Osteocyte (in vitro differentiated cells): ENCODE measurements at regions not wholly inside any gene's neighbourhood (a gene's known extent, or its start where the extent isn't known, plus 50 kb on each side); places are given as distances from the start of the nearest gene placed in this dataset.

Experiments used
- DNase-seq: peaks from one replicate; pipeline ENCODE4 v3.0.0; 2021; ENCODE audit warnings: mixed read lengths; ENCODE audit not compliant: unreplicated experiment; ENCODE audit errors: extremely low spot score
- H3K27ac Mint-ChIP-seq: one replicate; pipeline ENCODE4 v1.8.0; 2021; ENCODE audit warnings: mild to moderate bottlenecking, mixed read lengths; ENCODE audit not compliant: unreplicated experiment
- H3K27me3 Mint-ChIP-seq: one replicate; pipeline ENCODE4 v1.8.0; 2021; ENCODE audit warnings: mixed read lengths; ENCODE audit not compliant: unreplicated experiment
- H3K36me3 Mint-ChIP-seq: one replicate; pipeline ENCODE4 v1.8.0; 2021; ENCODE audit warnings: mixed read lengths; ENCODE audit not compliant: unreplicated experiment
- H3K4me1 Mint-ChIP-seq: one replicate; pipeline ENCODE4 v1.8.0; 2021; ENCODE audit warnings: mixed read lengths; ENCODE audit not compliant: unreplicated experiment
- H3K4me3 Mint-ChIP-seq: one replicate; pipeline ENCODE4 v1.8.0; 2021; ENCODE audit warnings: mild to moderate bottlenecking, moderate library complexity, mixed read lengths; ENCODE audit not compliant: unreplicated experiment
- H3K9me3 Mint-ChIP-seq: one replicate; pipeline ENCODE4 v1.8.0; 2021; ENCODE audit warnings: mixed read lengths; ENCODE audit not compliant: unreplicated experiment
- TF ChIP-seq, protein P1 (sequence below): fragments of 200-600 bp; sonication (generic); IDR thresholded peaks from 2 replicates; pipeline ENCODE4 v1.5.0; 2021; ENCODE audit warnings: antibody characterized with exemption, mild to moderate bottlenecking, moderate library complexity

- Mint-ChIP-seq H3K27ac (no peak overlapping the region), H3K36me3 (no peaks in the 10 kb centered on the region), H3K4me1 (peaks cover 1% of the 10 kb centered on the region), H3K4me3 (no peak overlapping the region), H3K9me3 (no peaks in the 10 kb centered on the region), H3K27me3 (peaks cover 18% of the 10 kb centered on the region)
- TF ChIP-seq, protein P1, sequence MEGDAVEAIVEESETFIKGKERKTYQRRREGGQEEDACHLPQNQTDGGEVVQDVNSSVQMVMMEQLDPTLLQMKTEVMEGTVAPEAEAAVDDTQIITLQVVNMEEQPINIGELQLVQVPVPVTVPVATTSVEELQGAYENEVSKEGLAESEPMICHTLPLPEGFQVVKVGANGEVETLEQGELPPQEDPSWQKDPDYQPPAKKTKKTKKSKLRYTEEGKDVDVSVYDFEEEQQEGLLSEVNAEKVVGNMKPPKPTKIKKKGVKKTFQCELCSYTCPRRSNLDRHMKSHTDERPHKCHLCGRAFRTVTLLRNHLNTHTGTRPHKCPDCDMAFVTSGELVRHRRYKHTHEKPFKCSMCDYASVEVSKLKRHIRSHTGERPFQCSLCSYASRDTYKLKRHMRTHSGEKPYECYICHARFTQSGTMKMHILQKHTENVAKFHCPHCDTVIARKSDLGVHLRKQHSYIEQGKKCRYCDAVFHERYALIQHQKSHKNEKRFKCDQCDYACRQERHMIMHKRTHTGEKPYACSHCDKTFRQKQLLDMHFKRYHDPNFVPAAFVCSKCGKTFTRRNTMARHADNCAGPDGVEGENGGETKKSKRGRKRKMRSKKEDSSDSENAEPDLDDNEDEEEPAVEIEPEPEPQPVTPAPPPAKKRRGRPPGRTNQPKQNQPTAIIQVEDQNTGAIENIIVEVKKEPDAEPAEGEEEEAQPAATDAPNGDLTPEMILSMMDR, result no peak
- DNase-seq, result no peak
Observed at GRCh38 chr20:59400708-59401107, 100.3 kb downstream of the EDN3 start.

GRCh38 chr20:59402681-59403080, 102.3 kb downstream of the EDN3 start:
- TF ChIP-seq, protein P1, result no peak
- H3K27ac Mint-ChIP-seq, result no peak overlapping the region
- H3K4me3 Mint-ChIP-seq, result no peak overlapping the region
- H3K27me3 Mint-ChIP-seq, result peaks cover 36% of the 10 kb centered on the region
- H3K9me3 Mint-ChIP-seq, result no peaks in the 10 kb centered on the region
- no peaks in the 10 kb centered on the region for H3K36me3 Mint-ChIP-seq
- DNase-seq, result no peak
- peaks cover 1% of the 10 kb centered on the region for H3K4me1 Mint-ChIP-seq

DNA sequence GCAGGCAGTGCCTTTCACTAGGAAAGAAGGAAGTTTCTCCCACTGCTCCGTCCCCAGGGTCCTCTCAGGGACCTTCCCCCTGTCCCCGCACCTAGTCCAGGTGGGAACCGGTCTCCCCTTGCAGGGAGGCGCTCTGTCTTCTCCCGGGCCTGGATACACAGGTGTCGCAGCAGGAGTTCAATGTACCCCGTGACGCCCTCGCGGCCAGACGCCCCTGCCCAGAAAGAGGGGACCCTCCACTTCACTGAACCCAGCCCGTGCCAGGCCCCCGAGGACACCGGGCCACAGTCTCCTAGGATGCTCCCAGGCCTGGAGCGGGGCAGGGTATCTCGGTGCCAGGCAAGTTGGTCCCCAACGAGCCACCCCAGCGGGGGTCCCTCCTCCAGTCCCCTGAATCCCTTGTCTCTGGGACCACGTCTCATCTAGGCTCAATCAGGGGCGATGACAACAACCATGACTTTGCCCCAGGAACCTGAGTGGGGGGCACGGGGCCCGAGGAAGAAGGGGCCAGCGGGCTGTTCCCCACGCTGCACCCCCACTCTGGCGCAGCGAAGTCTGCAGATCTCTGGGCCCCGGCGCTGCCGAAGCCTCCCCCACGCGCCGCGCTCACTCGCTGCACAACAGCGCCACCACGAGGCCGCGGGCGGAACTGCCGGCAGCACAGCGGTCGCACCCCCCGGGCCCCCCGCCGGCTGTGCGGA, 103.0 kb downstream of the EDN3 start:
- H3K27ac Mint-ChIP-seq, result no peak overlapping the region
- TF ChIP-seq, protein P1, result peak; percentile 93
- no peaks in the 10 kb centered on the region for H3K36me3 Mint-ChIP-seq
- peaks cover 41% of the 10 kb centered on the region for H3K27me3 Mint-ChIP-seq
- peaks cover 1% of the 10 kb centered on the region for H3K4me1 Mint-ChIP-seq
- no peak overlapping the region for H3K4me3 Mint-ChIP-seq
- H3K9me3 Mint-ChIP-seq, result no peaks in the 10 kb centered on the region
- DNase-seq, result no peak

- Mint-ChIP-seq H3K36me3 (no peaks in the 10 kb centered on the region), H3K27me3 (peaks cover 44% of the 10 kb centered on the region), H3K9me3 (no peaks in the 10 kb centered on the region), H3K4me1 (peaks cover 1% of the 10 kb centered on the region), H3K27ac (no peak overlapping the region), H3K4me3 (no peak overlapping the region)
- TF ChIP-seq, protein P1, result no peak
- DNase-seq, result no peak
Observed at GRCh38 chr20:59403962-59404314, 103.5 kb downstream of the EDN3 start.

DNA sequence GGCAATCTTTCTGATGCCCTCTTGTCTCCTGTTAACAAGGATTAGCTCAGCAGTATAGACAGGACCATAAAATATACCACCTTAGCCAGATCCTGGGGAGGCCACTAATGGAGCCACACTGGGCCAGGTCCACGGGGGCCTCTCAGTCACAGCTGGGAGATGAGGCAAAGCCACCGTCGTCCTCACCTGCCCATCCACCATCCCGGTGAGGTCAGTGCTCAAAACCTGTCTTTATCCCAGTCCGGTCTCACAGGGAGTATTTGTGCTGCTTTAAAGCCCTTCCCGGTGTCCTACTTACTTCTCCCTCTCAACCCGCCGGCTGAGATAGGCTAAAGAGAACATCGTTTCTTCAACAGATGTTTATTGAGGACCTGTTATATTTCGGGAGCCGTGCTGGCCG, 104.3 kb downstream of the EDN3 start:
- H3K27ac Mint-ChIP-seq, result no peak overlapping the region
- H3K4me3 Mint-ChIP-seq, result no peak overlapping the region
- H3K36me3 Mint-ChIP-seq, result no peaks in the 10 kb centered on the region
- TF ChIP-seq, protein P1, result no peak
- H3K27me3 Mint-ChIP-seq, result peaks cover 44% of the 10 kb centered on the region
- no peaks in the 10 kb centered on the region for H3K9me3 Mint-ChIP-seq
- H3K4me1 Mint-ChIP-seq, result peaks cover 1% of the 10 kb centered on the region
- no peak for DNase-seq
